ENCODE measurements at regions not wholly inside any gene's neighbourhood (a gene's known extent, or its start where the extent isn't known, plus 50 kb on each side); places are given as distances from the start of the nearest gene placed in this dataset.

DNA sequence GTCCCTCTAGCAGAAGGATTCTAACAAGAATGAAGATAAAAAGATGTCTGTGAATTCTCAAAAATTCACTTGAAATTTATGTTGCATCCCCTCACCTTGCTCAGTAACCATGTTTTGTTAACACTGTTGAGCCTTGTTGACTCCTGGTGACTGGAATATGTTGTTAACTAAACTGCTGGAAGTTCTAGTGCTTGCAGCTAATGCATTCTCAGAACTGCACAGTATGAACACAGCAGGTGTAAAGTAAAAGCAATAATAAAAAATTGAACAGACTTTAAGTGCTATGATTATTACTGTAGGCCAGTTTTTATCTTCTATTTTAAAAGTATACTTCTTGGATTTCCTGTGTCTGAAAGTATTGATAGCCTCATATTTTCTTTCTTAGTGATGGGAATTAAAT is 388.7 kb upstream of the PTPRD start:
- no TSS peak for BruUV-seq (replicated peaks)
- ChIA-PET CTCF (no interaction called here), POLR2A (ENCODE audit: unreplicated experiment) (no interaction called here)
- TF ChIP-seq, protein P1, sequence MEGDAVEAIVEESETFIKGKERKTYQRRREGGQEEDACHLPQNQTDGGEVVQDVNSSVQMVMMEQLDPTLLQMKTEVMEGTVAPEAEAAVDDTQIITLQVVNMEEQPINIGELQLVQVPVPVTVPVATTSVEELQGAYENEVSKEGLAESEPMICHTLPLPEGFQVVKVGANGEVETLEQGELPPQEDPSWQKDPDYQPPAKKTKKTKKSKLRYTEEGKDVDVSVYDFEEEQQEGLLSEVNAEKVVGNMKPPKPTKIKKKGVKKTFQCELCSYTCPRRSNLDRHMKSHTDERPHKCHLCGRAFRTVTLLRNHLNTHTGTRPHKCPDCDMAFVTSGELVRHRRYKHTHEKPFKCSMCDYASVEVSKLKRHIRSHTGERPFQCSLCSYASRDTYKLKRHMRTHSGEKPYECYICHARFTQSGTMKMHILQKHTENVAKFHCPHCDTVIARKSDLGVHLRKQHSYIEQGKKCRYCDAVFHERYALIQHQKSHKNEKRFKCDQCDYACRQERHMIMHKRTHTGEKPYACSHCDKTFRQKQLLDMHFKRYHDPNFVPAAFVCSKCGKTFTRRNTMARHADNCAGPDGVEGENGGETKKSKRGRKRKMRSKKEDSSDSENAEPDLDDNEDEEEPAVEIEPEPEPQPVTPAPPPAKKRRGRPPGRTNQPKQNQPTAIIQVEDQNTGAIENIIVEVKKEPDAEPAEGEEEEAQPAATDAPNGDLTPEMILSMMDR (conservative IDR thresholded peaks at IDR 0.05): no peak
- no peak for TF ChIP-seq EZH2 (IDR thresholded peaks at IDR 0.05; ENCODE audit: low read depth)
- no peak overlapping the region for H3K4me3 ChIP-seq
- no peak overlapping the region for H3K27ac ChIP-seq
- H3K27me3 ChIP-seq (ENCODE audit: insufficient read depth, low read depth): no peaks in the 10 kb centered on the region
- H3K79me2 ChIP-seq (ENCODE audit: low read depth): no peaks in the 10 kb centered on the region
- no peaks in the 10 kb centered on the region for H4K20me1 ChIP-seq (ENCODE audit: insufficient read depth)
- intact Hi-C loops (cut with micrococcal nuclease; ENCODE audit: unreplicated experiment): no loop called here
- no peaks in the 10 kb centered on the region for H3K36me3 ChIP-seq (ENCODE audit: low read depth)
- H3K9me3 ChIP-seq (ENCODE audit: insufficient read depth, low read depth): no peaks in the 10 kb centered on the region
- no peak for DNase-seq
- H2AFZ ChIP-seq: no peak overlapping the region
- no peaks in the 10 kb centered on the region for H3K4me1 ChIP-seq (replicated peaks; ENCODE audit: insufficient read depth)
- H3K4me2 ChIP-seq: no peak overlapping the region
- no peaks in the 10 kb centered on the region for H3F3A ChIP-seq (ENCODE audit: insufficient read depth, low read depth)
- no peaks in the 10 kb centered on the region for H3K9me2 ChIP-seq (ENCODE audit: insufficient read depth)

DNA sequence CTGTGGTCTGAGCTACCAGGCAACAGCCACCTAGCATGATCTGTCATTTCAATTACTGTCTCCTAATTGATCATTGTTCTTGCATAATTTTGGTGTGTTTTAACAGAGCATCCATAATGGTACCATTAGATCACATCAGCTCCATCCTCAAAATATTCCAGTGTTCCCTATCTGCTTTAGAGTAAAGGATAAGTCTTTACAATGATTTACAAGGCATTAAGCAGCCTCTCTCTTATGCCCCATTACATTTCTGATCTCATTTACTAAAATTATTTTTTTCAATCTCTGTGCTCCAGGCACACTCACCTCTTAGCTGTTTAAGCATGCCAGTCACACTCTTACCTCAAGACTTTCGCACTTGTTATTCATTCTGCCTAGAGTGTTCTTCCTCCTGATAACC is 389.9 kb upstream of the PTPRD start:
- no peak for DNase-seq

DNA sequence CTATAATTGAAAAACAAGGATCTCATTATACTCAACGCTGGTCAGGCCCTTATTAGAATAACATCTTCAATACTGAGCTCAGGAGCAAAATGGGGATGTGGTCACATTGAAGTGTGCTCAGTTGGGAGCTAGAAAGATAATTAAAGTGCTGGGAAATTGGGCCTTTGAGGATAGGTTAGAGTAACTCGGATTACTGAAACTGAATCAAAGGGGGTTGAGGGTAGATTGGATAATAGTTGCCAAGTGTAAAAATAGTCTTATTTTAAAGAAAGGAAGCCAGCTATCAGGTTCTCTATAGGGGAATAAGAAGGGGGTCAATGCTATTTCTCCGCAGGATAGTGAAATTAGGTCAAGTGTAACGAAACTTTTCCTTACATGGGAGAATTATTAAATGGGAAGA is 391.0 kb upstream of the PTPRD start:
- no peaks in the 10 kb centered on the region for H3K4me1 ChIP-seq (replicated peaks; ENCODE audit: insufficient read depth)
- no peak for TF ChIP-seq EZH2 (IDR thresholded peaks at IDR 0.05; ENCODE audit: low read depth)
- TF ChIP-seq, protein P1 (conservative IDR thresholded peaks at IDR 0.05): no peak
- intact Hi-C loops (cut with micrococcal nuclease; ENCODE audit: unreplicated experiment): no loop called here
- no peaks in the 10 kb centered on the region for H3K36me3 ChIP-seq (ENCODE audit: low read depth)
- H2AFZ ChIP-seq: no peak overlapping the region
- no peaks in the 10 kb centered on the region for H3K9me2 ChIP-seq (ENCODE audit: insufficient read depth)
- no peak overlapping the region for H3K4me2 ChIP-seq
- H3K27ac ChIP-seq: no peak overlapping the region
- H4K20me1 ChIP-seq (ENCODE audit: insufficient read depth): no peaks in the 10 kb centered on the region
- ChIA-PET POLR2A (ENCODE audit: unreplicated experiment) (no interaction called here), CTCF (no interaction called here)
- DNase-seq: no peak
- BruUV-seq (replicated peaks): no TSS peak
- no peaks in the 10 kb centered on the region for H3K79me2 ChIP-seq (ENCODE audit: low read depth)
- H3K27me3 ChIP-seq (ENCODE audit: insufficient read depth, low read depth): no peaks in the 10 kb centered on the region
- H3K4me3 ChIP-seq: no peak overlapping the region
- H3F3A ChIP-seq (ENCODE audit: insufficient read depth, low read depth): no peaks in the 10 kb centered on the region
- no peaks in the 10 kb centered on the region for H3K9me3 ChIP-seq (ENCODE audit: insufficient read depth, low read depth)

More for the DNA sequence above, 389.9 kb upstream of the PTPRD start:
- Histone ChIP-seq H3F3A (ENCODE audit: insufficient read depth, low read depth) (no peaks in the 10 kb centered on the region), H4K20me1 (ENCODE audit: insufficient read depth) (no peaks in the 10 kb centered on the region), H3K27ac (no peak overlapping the region), H3K4me3 (no peak overlapping the region), H3K9me2 (ENCODE audit: insufficient read depth) (no peaks in the 10 kb centered on the region), H3K4me2 (no peak overlapping the region), H3K36me3 (ENCODE audit: low read depth) (no peaks in the 10 kb centered on the region), H3K79me2 (ENCODE audit: low read depth) (no peaks in the 10 kb centered on the region), H2AFZ (no peak overlapping the region), H3K27me3 (ENCODE audit: insufficient read depth, low read depth) (no peaks in the 10 kb centered on the region), H3K9me3 (ENCODE audit: insufficient read depth, low read depth) (no peaks in the 10 kb centered on the region), H3K4me1 (replicated peaks; ENCODE audit: insufficient read depth) (no peaks in the 10 kb centered on the region)
- TF ChIP-seq, protein P1 (conservative IDR thresholded peaks at IDR 0.05): no peak
- TF ChIP-seq EZH2 (IDR thresholded peaks at IDR 0.05; ENCODE audit: low read depth): no peak
- BruUV-seq (replicated peaks): no TSS peak
- intact Hi-C loops (cut with micrococcal nuclease; ENCODE audit: unreplicated experiment): no loop called here
- ChIA-PET CTCF (no interaction called here), POLR2A (ENCODE audit: unreplicated experiment) (no interaction called here)

All from PC-9 (cell line).